Hematopoietic multipotent progenitor cell (in vitro differentiated cells): ENCODE measurements at regions not wholly inside any gene's neighbourhood (a gene's known extent, or its start where the extent isn't known, plus 50 kb on each side); places are given as distances from the start of the nearest gene placed in this dataset.

ENCODE experiments used
- DNase-seq, 3 donors: peaks; one replicate each; pipeline ENCODE4 v3.0.0-alpha.2; 2011 to 2015; ENCODE audit warnings: low read depth in 2 of 3, low spot score in 2 of 3

GRCh38 chr1:219405531-219406331, 207.2 kb downstream of the ZC3H11B start:
- no peak for DNase-seq

GRCh38 chr1:219404629-219405028, 208.3 kb downstream of the ZC3H11B start:
- no peak for DNase-seq

- no peak for DNase-seq
These were observed 210.0 kb downstream of the ZC3H11B start for GRCh38 chr1:219402925-219403324.

- no peak for DNase-seq
These were observed 210.9 kb downstream of the ZC3H11B start for GRCh38 chr1:219401724-219402625.

DNA sequence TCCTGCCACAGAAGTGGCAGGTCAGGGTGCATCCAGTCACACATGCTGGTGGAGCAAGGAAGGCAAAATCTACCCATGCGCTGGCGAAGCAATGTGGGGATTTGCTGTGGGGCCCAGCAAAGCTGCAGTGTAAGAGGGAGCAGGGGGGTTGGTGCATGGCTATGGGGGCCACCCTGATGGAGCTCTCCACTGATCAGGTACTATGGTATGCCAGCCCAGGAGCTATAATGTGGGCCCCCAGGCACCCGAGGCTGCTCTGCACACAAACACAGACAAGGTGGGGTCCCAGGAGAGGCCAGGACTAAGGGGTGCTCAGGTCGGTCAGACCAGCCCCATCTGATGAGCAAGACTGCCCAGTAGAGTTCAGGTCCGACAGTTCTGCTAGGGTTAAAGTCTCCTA, 213.5 kb downstream of the ZC3H11B start:
- no peak for DNase-seq

- DNase-seq: no peak
These were observed 214.0 kb downstream of the ZC3H11B start for GRCh38 chr1:219398815-219399396.

DNA sequence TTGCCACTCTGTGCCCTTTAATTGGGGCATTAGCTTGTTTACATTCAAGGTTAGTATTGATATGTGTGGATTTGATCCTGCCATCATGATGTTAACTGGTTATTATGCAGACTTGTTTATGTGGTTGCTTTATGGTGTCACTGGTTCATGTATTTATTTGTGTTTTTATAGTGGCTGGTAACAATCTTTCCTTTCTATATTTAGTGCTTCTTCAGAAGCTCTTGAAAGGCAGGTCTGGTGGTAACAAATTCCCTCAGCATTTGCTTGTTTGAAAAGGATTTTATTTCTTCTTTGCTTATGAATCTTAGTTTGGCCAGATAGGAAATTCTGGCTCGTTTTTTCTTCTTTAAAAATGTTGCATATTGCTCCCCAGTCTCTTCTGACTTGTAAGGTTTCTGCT, 215.4 kb downstream of the ZC3H11B start:
- DNase-seq: no peak

GRCh38 chr1:219391297-219391696, 217.6 kb downstream of the LYPLAL1 start:
- no peak for DNase-seq

DNA sequence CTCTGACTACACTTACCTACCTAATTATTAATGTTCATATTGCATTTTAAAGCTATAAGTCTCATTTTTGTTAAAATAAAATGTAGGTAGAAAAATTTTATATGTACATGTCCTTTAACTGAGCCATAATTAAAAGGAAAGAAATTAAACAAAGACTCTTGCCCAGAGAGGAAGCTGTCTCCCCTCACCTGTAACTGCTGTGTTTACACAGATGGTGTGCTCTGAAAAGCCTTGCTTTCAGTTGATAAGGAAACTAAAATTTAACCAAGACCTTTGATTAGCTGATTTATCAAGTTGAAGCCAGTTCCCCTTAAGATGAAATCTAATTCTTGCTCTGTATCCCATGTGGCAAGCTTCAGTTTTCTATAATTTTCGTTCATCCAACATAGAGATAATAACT, 213.5 kb downstream of the LYPLAL1 start:
- no peak for DNase-seq

DNA sequence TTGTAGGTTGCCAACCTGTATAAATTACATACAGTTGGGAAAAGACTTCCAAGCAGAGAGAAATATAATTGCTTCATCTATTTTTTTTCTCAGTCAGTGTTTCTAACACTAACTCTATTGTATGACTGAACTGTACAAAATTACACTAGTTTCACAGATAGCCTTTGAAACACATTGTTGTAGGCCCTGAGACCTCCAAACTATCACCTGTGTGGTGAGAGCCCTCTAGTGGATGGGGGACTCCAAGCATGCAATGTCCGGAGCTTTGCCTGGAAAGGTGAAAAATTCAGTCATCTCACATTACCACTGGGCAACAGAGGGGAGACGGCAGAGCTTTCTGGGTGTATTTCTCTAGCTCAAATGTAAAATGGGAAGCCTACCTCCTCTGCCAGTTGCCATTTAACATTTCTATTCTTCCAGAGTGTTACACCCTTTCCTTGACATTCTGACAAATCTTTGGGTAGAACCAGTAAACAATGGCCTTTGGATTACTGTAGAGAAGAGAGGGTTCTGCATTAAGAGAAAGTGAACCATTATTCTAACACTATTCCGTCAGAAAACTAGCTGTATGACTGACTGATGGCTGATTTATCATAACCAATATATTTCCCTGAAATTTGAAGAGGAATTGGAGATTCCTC, 212.2 kb downstream of the LYPLAL1 start:
- DNase-seq: peak in 2 of 3 donors; percentile 13 to 49

- no peak for DNase-seq
These were observed 209.6 kb downstream of the LYPLAL1 start for GRCh38 chr1:219383281-219383680.

- no peak for DNase-seq
These were observed 207.7 kb downstream of the LYPLAL1 start for GRCh38 chr1:219381396-219381795.

DNA sequence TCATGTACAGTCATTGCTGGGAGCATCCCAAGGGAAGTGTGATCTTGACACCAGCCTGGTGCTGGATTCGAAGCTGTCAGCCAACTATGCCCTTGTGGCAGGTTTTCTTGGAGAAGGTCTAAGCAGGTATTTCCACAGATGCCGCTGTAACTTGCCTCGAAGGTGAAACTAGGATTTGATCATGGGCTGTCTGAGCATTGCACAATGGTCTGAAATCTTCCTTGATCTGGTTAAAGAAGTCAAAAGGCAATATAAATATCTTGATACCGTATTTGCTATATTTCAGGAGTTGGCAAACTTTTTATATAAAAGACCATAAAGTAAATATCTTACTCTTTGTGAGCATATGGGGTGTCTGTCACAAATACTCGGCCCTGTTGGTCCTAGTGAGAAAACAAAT, 206.8 kb downstream of the LYPLAL1 start:
- no peak for DNase-seq

- DNase-seq: no peak
These were observed 206.0 kb downstream of the LYPLAL1 start for GRCh38 chr1:219379691-219380090.

DNA sequence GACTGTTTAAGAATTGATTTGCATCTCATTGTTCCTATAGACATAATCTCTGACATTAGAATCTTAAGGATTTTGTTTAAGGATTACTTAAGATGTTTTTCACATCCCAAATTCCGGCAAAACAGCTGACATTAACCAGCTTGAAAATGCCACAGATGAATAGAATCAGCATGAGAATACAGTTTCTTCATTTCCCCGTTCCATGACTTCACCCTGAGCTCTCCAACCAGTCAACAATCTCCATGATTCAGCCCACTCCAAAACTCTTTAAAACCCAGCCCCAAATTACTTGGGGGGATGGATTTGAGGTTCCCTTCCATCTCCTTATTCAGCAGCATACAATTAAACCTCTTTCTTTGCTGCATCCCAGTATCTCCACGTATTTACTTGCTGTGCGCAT, 201.0 kb downstream of the LYPLAL1 start:
- no peak for DNase-seq

DNA sequence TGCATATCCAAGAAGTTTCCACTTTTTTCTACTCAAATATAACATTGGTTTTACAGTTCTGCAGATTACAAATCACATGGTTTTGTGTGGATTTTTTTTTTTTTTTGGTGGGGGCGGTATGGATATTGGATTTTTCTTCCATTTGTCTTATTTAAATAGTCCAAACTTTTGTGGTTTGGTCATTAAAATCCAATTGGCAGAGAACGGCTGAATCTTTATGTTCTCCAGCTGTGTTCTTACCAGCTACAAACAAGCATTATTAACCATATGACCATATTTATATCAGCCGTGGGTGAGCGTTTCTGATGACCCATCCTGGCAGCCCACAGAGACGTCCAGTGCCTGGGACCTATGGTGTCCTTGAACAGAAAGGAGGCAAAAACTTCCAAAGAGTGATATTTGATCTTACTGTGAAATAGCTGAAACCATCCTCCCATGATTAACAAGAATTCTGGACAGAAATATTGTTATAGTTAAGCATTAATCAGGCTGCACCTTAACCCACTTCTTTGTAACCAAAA, 200.4 kb downstream of the LYPLAL1 start:
- DNase-seq: no peak

DNA sequence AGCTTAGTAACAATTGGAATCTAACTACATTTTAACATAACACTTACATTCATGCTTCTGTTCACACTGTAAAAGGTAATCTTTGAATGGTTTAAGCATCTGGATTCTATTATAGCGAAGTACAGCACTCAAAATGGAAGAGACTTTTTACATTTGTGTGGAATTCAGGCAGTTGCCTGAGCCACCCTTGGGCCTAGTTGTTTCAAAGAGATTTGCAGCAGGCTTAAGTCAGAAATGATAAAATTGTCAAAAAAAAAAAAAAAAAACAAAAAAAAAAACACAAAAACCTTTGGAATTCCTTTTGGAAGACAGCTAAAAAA, 199.9 kb downstream of the LYPLAL1 start:
- no peak for DNase-seq

DNA sequence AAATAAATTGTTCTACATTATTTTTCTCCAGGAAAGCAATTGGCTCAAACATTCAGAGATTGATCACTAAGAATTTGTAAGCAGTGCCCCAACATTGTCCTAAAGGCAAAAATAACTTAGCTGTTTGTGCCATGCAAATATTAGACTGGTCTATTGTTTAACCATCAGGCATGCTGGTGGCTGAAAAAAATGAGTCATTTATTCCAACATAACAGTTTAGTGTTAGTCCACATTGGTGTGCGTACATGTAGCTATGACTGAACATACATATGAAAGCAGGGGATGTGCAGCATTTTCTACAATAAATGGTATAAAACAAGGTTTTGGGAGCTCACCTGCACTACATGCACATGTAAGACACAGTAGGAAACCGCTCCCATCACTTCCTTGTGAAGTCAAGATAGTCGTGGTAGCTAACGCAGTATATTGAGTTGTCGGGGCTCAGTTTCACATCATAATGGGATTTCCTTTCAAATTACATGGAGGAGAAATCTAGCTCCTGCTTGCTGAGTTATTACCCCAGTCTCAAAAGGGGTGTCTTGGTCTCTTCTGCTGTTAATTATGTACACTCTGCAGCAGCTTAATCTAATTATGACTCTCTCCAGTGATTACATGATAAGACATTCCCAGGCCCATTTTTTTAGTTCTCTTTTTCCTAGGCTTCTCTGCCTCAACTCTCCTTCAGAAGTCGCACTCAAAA, 199.4 kb downstream of the LYPLAL1 start:
- DNase-seq: no peak

GRCh38 chr1:219371471-219371870, 197.8 kb downstream of the LYPLAL1 start:
- no peak for DNase-seq

- DNase-seq: no peak
These were observed 193.8 kb downstream of the LYPLAL1 start for GRCh38 chr1:219367496-219367895.
